B cell (primary cell): ENCODE measurements at regions not wholly inside any gene's neighbourhood (a gene's known extent, or its start where the extent isn't known, plus 50 kb on each side); places are given as distances from the start of the nearest gene placed in this dataset.

Source experiments
- ATAC-seq: fragments of 200-7000 bp; cut with Tn5 transposase; one replicate; pipeline ENCODE4 v1.10.0; 2021; ENCODE audit warnings: low read depth, mild to moderate bottlenecking, moderate number of reproducible peaks, moderate library complexity
- CTCF ChIA-PET: fragments of 350-600 bp; sonication (Branson Sonifier 250); formaldehyde crosslinking; loops from one replicate; lab custom pipeline; 2021; ENCODE audit warnings: antibody characterized with exemption, inconsistent platforms; lab: Charles Lee
- POLR2A ChIA-PET: fragments of 350-600 bp; sonication (Branson Sonifier 250); formaldehyde crosslinking; loops from one replicate; lab custom pipeline; 2021; ENCODE audit warnings: antibody characterized with exemption; lab: Charles Lee
- DNase-seq: peaks from one replicate; pipeline ENCODE4 v3.0.0; 2013
- H2AFZ ChIP-seq: 2 replicates; pipeline ENCODE4 v1.6.1; 2012; ENCODE audit warnings: mild to moderate bottlenecking, low read depth, low read length; ENCODE audit not compliant: insufficient read depth, poor library complexity, severe bottlenecking
- H3K27ac ChIP-seq, 2 donors: 1 replicate in 1 of 2; 2 replicates in 1 of 2; pipeline ENCODE4 v1.5.1; 2012 to 2013; ENCODE audit warnings: low read length in 2 of 2, mild to moderate bottlenecking in 2 of 2, moderate library complexity in 1 of 2
- H3K27me3 ChIP-seq, 4 experiments: fragments of 200-600 bp in 1 of 4; sonication (generic) in 1 of 4; replicated peaks in 1 of 4; 1 replicate in 2 of 4; 2 replicates in 2 of 4; pipeline versions ENCODE4 v1.6.1 to v1.7.0; 2013 to 2016; ENCODE audit warnings: low read length in 3 of 4, mild to moderate bottlenecking in 2 of 4, mixed read lengths in 1 of 4, moderate library complexity in 1 of 4; ENCODE audit not compliant: insufficient read depth in 4 of 4, control insufficient read depth in 3 of 4; ENCODE audit errors: control extremely low read depth in 1 of 4
- H3K36me3 ChIP-seq, 2 experiments: replicated peaks in 1 of 2; 1 replicate in 1 of 2; 2 replicates in 1 of 2; pipeline versions ENCODE4 v1.6.1 to v1.7.1; 2013; ENCODE audit warnings: low read length in 1 of 2; ENCODE audit not compliant: insufficient read depth in 2 of 2, control insufficient read depth in 1 of 2; ENCODE audit errors: control extremely low read depth in 1 of 2, extremely low read depth in 1 of 2
- H3K4me1 ChIP-seq, 2 donors: fragments of 200-600 bp in 1 of 2; sonication (generic) in 1 of 2; 1 replicate in 1 of 2; 2 replicates in 1 of 2; pipeline versions ENCODE4 v1.5.1 to v1.6.1; 2013 to 2017; ENCODE audit warnings: low read length in 2 of 2; ENCODE audit not compliant: control insufficient read depth in 2 of 2, insufficient read depth in 2 of 2
- H3K4me2 ChIP-seq: replicated peaks from 2 replicates; pipeline ENCODE3; 2012; ENCODE audit warnings: mild to moderate bottlenecking, low read depth, low read length; ENCODE audit not compliant: poor library complexity, severe bottlenecking
- H3K4me3 ChIP-seq, 5 experiments: fragments of 200-600 bp in 1 of 5; sonication (generic) in 1 of 5; 1 replicate in 3 of 5; 2 replicates in 2 of 5; pipeline versions ENCODE4 v1.5.1 to v1.7.0; 2011 to 2016; ENCODE audit warnings: low read length in 4 of 5, mild to moderate bottlenecking in 4 of 5, low read depth in 2 of 5, control low read depth in 1 of 5, moderate library complexity in 1 of 5; ENCODE audit not compliant: insufficient read depth in 1 of 5; ENCODE audit errors: control extremely low read depth in 1 of 5, extremely low read depth in 1 of 5
- H3K79me2 ChIP-seq: fragments of 200-600 bp; sonication (generic); one replicate; pipeline ENCODE4 v1.6.0; 2016; ENCODE audit warnings: low read length; ENCODE audit not compliant: control insufficient read depth, insufficient read depth
- H3K9ac ChIP-seq: fragments of 200-600 bp; sonication (generic); 2 replicates; pipeline ENCODE4 v1.6.1; 2017; ENCODE audit warnings: mild to moderate bottlenecking, low read length, moderate library complexity
- H3K9me3 ChIP-seq, 3 donors: one replicate each; pipeline versions ENCODE4 v1.6.1 to v1.7.1; 2013; ENCODE audit warnings: low read length in 2 of 3; ENCODE audit not compliant: control insufficient read depth in 2 of 3, insufficient read depth in 1 of 3; ENCODE audit errors: control extremely low read depth in 1 of 3
- H4K20me1 ChIP-seq: 2 replicates; pipeline ENCODE4 v1.6.0; 2012; ENCODE audit warnings: mild to moderate bottlenecking, low read length; ENCODE audit not compliant: insufficient read depth, control insufficient read depth, poor library complexity, severe bottlenecking
- H3K27ac Mint-ChIP-seq: one replicate; pipeline ENCODE4 v1.8.0; 2021; ENCODE audit warnings: mixed read lengths
- H3K27me3 Mint-ChIP-seq: one replicate; pipeline ENCODE4 v1.8.0; 2021; ENCODE audit warnings: mixed read lengths
- H3K4me1 Mint-ChIP-seq: one replicate; pipeline ENCODE4 v1.8.0; 2021; ENCODE audit warnings: mixed read lengths
- H3K4me3 Mint-ChIP-seq: one replicate; pipeline ENCODE4 v1.8.0; 2021; ENCODE audit warnings: mixed read lengths
- H3K9me3 Mint-ChIP-seq: one replicate; pipeline ENCODE4 v1.8.0; 2022; ENCODE audit warnings: mixed read lengths; ENCODE audit not compliant: insufficient read depth
- CTCF ChIP-seq: fragments of 200-600 bp; IDR thresholded peaks from one replicate; pipeline ENCODE4 v1.8.0; 2022; ENCODE audit warnings: antibody characterized with exemption, mild to moderate bottlenecking
- EZH2 ChIP-seq: IDR thresholded peaks from 2 replicates; pipeline ENCODE4 v1.6.1; 2012; ENCODE audit warnings: borderline replicate concordance, low read depth, mild to moderate bottlenecking, moderate library complexity, low read length; ENCODE audit not compliant: insufficient read depth, poor library complexity, severe bottlenecking
- WGBS: methylation state at CpG from one replicate; pipeline ENCODE4 v1.1.5; 2013; ENCODE audit warnings: missing lambda C conversion rate; ENCODE audit not compliant: insufficient coverage; 5-methylcytosine and 5-hydroxymethylcytosine counted together
- intact Hi-C: fragments of 100-400 bp; cut with micrococcal nuclease; formaldehyde crosslinking; loops from one replicate; pipeline ENCODE4 v1.10.0; 2022

DNA sequence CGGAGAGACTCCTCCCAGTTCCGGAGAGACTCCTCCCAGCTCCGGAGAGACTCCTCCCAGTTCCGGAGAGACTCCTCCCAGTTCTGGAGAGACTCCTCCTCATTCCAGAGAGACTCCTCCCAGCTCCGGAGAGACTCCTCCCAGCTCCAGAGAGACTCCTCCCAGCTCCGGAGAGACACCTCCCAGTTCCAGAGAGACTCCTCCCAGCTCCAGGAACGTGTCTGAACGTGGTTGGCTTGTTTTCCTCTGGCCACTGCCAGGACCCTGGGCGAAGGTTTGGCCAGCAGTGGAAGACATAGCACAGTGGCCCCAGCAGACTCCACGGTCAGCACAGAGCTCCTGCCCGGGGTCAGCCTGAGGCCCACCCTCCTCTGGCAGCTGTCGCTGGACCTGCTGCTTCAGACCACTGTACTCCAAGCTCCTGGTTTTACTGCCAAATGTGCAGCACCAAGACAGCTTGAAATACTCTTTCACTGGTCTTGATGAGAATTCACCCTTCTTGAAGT, 122.3 kb upstream of the AFDN start:
- peaks cover 20 to 23% of the 10 kb centered on the region in 2 donors for H3K4me1 ChIP-seq
- no peaks in the 10 kb centered on the region for H3K36me3 ChIP-seq
- no peak for ATAC-seq
- ChIA-PET CTCF (interaction anchor here (0.5 kb wide), 1 partner anchor 131 kb away, joined by 3 read pairs; no protein-coding TSS in a partner anchor), POLR2A (no interaction called here)
- H3K4me3 ChIP-seq: no peak overlapping the region
- H3K79me2 ChIP-seq: no peaks in the 10 kb centered on the region
- H3K4me2 ChIP-seq: no peak overlapping the region
- Mint-ChIP-seq H3K27ac (no peak overlapping the region), H3K27me3 (peaks cover 31% of the 10 kb centered on the region), H3K4me1 (peaks cover 26% of the 10 kb centered on the region), H3K4me3 (no peak overlapping the region), H3K9me3 (no peaks in the 10 kb centered on the region)
- H2AFZ ChIP-seq: no peak overlapping the region
- no peaks in the 10 kb centered on the region for H4K20me1 ChIP-seq
- DNase-seq: no peak
- intact Hi-C loops: no loop called here
- no peaks in the 10 kb centered on the region for H3K9me3 ChIP-seq
- H3K27me3 ChIP-seq: peaks cover 0 to 59% (median 17%) of the 10 kb centered on the region in 4 experiments
- TF ChIP-seq EZH2 (no peak), CTCF (no peak)
- H3K27ac ChIP-seq: no peak overlapping the region
- H3K9ac ChIP-seq: no peak overlapping the region
- 86% methylated on average over 10 of the region's 12 CpGs for WGBS

GRCh38 chr6:167705211-167705750, 121.4 kb upstream of the AFDN start:
- H3K4me2 ChIP-seq: no peak overlapping the region
- DNase-seq (no peak), ATAC-seq (no peak)
- Mint-ChIP-seq H3K9me3 (no peaks in the 10 kb centered on the region), H3K27me3 (peaks cover 37% of the 10 kb centered on the region), H3K4me1 (peaks cover 18% of the 10 kb centered on the region), H3K4me3 (no peak overlapping the region), H3K27ac (no peak overlapping the region)
- H3K4me1 ChIP-seq: peaks cover 11 to 16% of the 10 kb centered on the region in 2 donors
- no peak for TF ChIP-seq CTCF
- no peak for TF ChIP-seq EZH2
- no peak overlapping the region for H3K27ac ChIP-seq
- intact Hi-C loops: no loop called here
- H3K4me3 ChIP-seq: no peak overlapping the region
- CTCF ChIA-PET: interaction anchor here (0.5 kb wide), 1 partner anchor 130 kb away, joined by 3 read pairs; no protein-coding TSS in a partner anchor
- peaks cover 0 to 65% (median 17%) of the 10 kb centered on the region in 4 experiments for H3K27me3 ChIP-seq
- no peaks in the 10 kb centered on the region for H3K79me2 ChIP-seq
- no peak overlapping the region for H2AFZ ChIP-seq
- no peak overlapping the region for H3K9ac ChIP-seq
- WGBS: 73% methylated on average over 26 of the region's 26 CpGs
- H3K36me3 ChIP-seq: no peaks in the 10 kb centered on the region
- POLR2A ChIA-PET: no interaction called here
- no peaks in the 10 kb centered on the region for H4K20me1 ChIP-seq
- no peaks in the 10 kb centered on the region for H3K9me3 ChIP-seq
